AG04449 (cell line): ENCODE measurements at regions not wholly inside any gene's neighbourhood (a gene's known extent, or its start where the extent isn't known, plus 50 kb on each side); places are given as distances from the start of the nearest gene placed in this dataset.

Experiments
- CTCF ChIA-PET: fragments of 350-600 bp; formaldehyde crosslinking; extraction: SDS; loops from one replicate; lab custom pipeline; 2021; ENCODE audit warnings: antibody characterized with exemption; lab: Yijun Ruan, JAX
- POLR2A ChIA-PET: fragments of 400-600, 350-600 bp; formaldehyde crosslinking; extraction: SDS; loops from one replicate; lab custom pipeline; 2020; ENCODE audit warnings: antibody characterized with exemption, inconsistent platforms; lab: Yijun Ruan, JAX
- DNase-seq: peaks from one replicate; pipeline ENCODE4 v3.0.0-alpha.2; 2010; ENCODE audit warnings: low read depth, low spot score
- H3K4me3 ChIP-seq: 2 replicates; pipeline ENCODE4 v1.5.1; 2011; ENCODE audit warnings: low read depth, mild to moderate bottlenecking, control low read depth, low read length
- CTCF ChIP-seq: IDR thresholded peaks from one replicate; pipeline ENCODE4 v1.5.1; 2011; ENCODE audit warnings: mild to moderate bottlenecking, moderate library complexity, low read length, control low read depth, inconsistent platforms; ENCODE audit not compliant: insufficient read depth; ENCODE audit errors: missing control alignments

- ChIA-PET POLR2A (no interaction called here), CTCF (no interaction called here)
- H3K4me3 ChIP-seq = no peak overlapping the region
- no peak for TF ChIP-seq CTCF
- no peak for DNase-seq
Observed at GRCh38 chr1:95966866-95967265, 732.9 kb downstream of the RWDD3 start.

GRCh38 chr1:95974586-95974985, 740.6 kb downstream of the RWDD3 start:
- ChIA-PET POLR2A (no interaction called here), CTCF (no interaction called here)
- no peak for TF ChIP-seq CTCF
- DNase-seq = no peak
- H3K4me3 ChIP-seq = no peak overlapping the region

GRCh38 chr1:95982711-95983110, 738.9 kb upstream of the PTBP2 start:
- no peak for TF ChIP-seq CTCF
- ChIA-PET POLR2A (no interaction called here), CTCF (no interaction called here)

GRCh38 chr1:95983831-95984230, 737.8 kb upstream of the PTBP2 start:
- POLR2A ChIA-PET = no interaction called here
- no peak overlapping the region for H3K4me3 ChIP-seq
- no peak for DNase-seq
- CTCF ChIA-PET = no interaction called here
- TF ChIP-seq CTCF = no peak

More at GRCh38 chr1:95982711-95983110, 738.9 kb upstream of the PTBP2 start:
- no peak for DNase-seq
- no peak overlapping the region for H3K4me3 ChIP-seq

- no peak overlapping the region for H3K4me3 ChIP-seq
- ChIA-PET POLR2A (no interaction called here), CTCF (no interaction called here)
- no peak for DNase-seq
- no peak for TF ChIP-seq CTCF
Observed at GRCh38 chr1:95984798-95985374, 736.7 kb upstream of the PTBP2 start.

- ChIA-PET POLR2A (no interaction called here), CTCF (no interaction called here)
- no peak overlapping the region for H3K4me3 ChIP-seq
- DNase-seq = no peak
- no peak for TF ChIP-seq CTCF
Observed at GRCh38 chr1:95990033-95990432, 731.6 kb upstream of the PTBP2 start.
